DND-41 (cell line): ENCODE measurements at regions not wholly inside any gene's neighbourhood (a gene's known extent, or its start where the extent isn't known, plus 50 kb on each side); places are given as distances from the start of the nearest gene placed in this dataset.

Experiments used
- ATAC-seq: fragments of 200-7000 bp; cut with Tn5 transposase; 3 replicates; pipeline ENCODE4 v1.9.1; 2021; ENCODE audit warnings: low read depth; ENCODE audit not compliant: insufficient read depth
- DNase-seq: peaks from one replicate; pipeline ENCODE4 v3.0.0-alpha.2; 2020
- H2AFZ ChIP-seq: 2 replicates; pipeline ENCODE4 v1.6.0; 2012; ENCODE audit warnings: low read depth, low read length
- H3K27ac ChIP-seq: 2 replicates; pipeline ENCODE4 v1.5.1; 2012; ENCODE audit warnings: low read length, inconsistent platforms
- H3K27me3 ChIP-seq: fragments of 200-600 bp; sonication (generic); 2 replicates; pipeline ENCODE4 v1.6.0; 2012; ENCODE audit warnings: low read length, mild to moderate bottlenecking, inconsistent platforms; ENCODE audit not compliant: insufficient read depth, poor library complexity
- H3K36me3 ChIP-seq: 2 replicates; pipeline ENCODE4 v1.5.1; 2012; ENCODE audit warnings: low read length, inconsistent platforms; ENCODE audit not compliant: insufficient read depth
- H3K4me1 ChIP-seq: 2 replicates; pipeline ENCODE4 v1.5.1; 2012; ENCODE audit warnings: mild to moderate bottlenecking, low read length; ENCODE audit not compliant: insufficient read depth
- H3K4me2 ChIP-seq: 2 replicates; pipeline ENCODE4 v1.6.0; 2012; ENCODE audit warnings: mild to moderate bottlenecking, moderate library complexity, low read length, inconsistent platforms; ENCODE audit not compliant: insufficient read depth
- H3K4me3 ChIP-seq, 2 experiments: fragments of 200-600 bp in 1 of 2; shearing (Covaris generic) in 1 of 2; 2 replicates each; pipeline ENCODE4 v1.5.1; 2012 to 2016; ENCODE audit warnings: inconsistent platforms in 2 of 2, low read length in 2 of 2, mild to moderate bottlenecking in 2 of 2, low read depth in 1 of 2, moderate library complexity in 1 of 2
- H3K79me2 ChIP-seq: 2 replicates; pipeline ENCODE4 v1.6.0; 2012; ENCODE audit warnings: low read length, inconsistent platforms; ENCODE audit not compliant: insufficient read depth
- H3K9ac ChIP-seq: 2 replicates; pipeline ENCODE4 v1.6.0; 2012; ENCODE audit warnings: low read depth, mild to moderate bottlenecking, inconsistent platforms, low read length, moderate library complexity
- H3K9me3 ChIP-seq: 2 replicates; pipeline ENCODE4 v1.5.1; 2012; ENCODE audit warnings: low read length, moderate library complexity, mild to moderate bottlenecking, inconsistent platforms; ENCODE audit not compliant: insufficient read depth, severe bottlenecking
- H4K20me1 ChIP-seq: 2 replicates; pipeline ENCODE4 v1.6.0; 2012; ENCODE audit warnings: low read length; ENCODE audit not compliant: insufficient read depth
- EZH2 ChIP-seq: IDR thresholded peaks from 3 replicates; pipeline ENCODE4 v1.6.1; 2012; ENCODE audit warnings: borderline replicate concordance, low read depth, mild to moderate bottlenecking, moderate library complexity, low read length, inconsistent platforms; ENCODE audit not compliant: severe bottlenecking
- TF ChIP-seq, protein P1 (sequence below): IDR thresholded peaks from 2 replicates; pipeline ENCODE4 v1.5.1; 2012; ENCODE audit warnings: borderline replicate concordance, low read length, moderate library complexity, mild to moderate bottlenecking; ENCODE audit not compliant: poor library complexity, severe bottlenecking; ENCODE audit errors: extremely low read depth

GRCh38 chr1:213657013-213657412 lies 330.8 kb upstream of the PROX1 start:
- Histone ChIP-seq H3K9me3 (no peaks in the 10 kb centered on the region), H3K36me3 (no peaks in the 10 kb centered on the region), H4K20me1 (no peaks in the 10 kb centered on the region), H3K79me2 (no peaks in the 10 kb centered on the region), H3K9ac (no peak overlapping the region), H3K4me1 (no peaks in the 10 kb centered on the region), H3K27me3 (no peaks in the 10 kb centered on the region), H3K4me3 (no peak overlapping the region), H3K27ac (no peak overlapping the region), H3K4me2 (no peak overlapping the region), H2AFZ (no peak overlapping the region)
- TF ChIP-seq, protein P1, sequence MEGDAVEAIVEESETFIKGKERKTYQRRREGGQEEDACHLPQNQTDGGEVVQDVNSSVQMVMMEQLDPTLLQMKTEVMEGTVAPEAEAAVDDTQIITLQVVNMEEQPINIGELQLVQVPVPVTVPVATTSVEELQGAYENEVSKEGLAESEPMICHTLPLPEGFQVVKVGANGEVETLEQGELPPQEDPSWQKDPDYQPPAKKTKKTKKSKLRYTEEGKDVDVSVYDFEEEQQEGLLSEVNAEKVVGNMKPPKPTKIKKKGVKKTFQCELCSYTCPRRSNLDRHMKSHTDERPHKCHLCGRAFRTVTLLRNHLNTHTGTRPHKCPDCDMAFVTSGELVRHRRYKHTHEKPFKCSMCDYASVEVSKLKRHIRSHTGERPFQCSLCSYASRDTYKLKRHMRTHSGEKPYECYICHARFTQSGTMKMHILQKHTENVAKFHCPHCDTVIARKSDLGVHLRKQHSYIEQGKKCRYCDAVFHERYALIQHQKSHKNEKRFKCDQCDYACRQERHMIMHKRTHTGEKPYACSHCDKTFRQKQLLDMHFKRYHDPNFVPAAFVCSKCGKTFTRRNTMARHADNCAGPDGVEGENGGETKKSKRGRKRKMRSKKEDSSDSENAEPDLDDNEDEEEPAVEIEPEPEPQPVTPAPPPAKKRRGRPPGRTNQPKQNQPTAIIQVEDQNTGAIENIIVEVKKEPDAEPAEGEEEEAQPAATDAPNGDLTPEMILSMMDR, result no peak
- no peak for TF ChIP-seq EZH2
- DNase-seq, result no peak
- ATAC-seq, result no peak

DNA sequence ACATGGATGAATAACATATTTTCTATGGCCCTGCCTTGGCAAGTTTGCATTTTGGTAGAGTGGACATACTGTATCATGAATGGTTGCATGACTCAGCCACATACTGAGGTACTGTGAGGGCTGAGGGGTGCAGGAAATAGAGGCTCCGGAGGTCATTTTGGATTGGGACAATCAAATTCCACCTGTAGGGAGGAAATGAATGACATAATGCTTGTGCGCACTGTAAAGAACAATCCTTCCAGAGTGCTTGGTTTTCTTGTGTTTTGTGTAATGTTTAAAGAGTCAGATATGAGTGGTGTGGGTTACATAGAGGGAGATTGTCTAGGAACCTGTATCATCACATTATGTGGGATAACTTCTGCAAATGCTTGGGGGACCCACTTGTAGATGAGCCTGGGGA lies 329.9 kb upstream of the PROX1 start:
- H3K9me3 ChIP-seq, result no peaks in the 10 kb centered on the region
- DNase-seq (no peak), ATAC-seq (no peak)
- TF ChIP-seq EZH2, result no peak
- TF ChIP-seq, protein P1, result no peak
- H2AFZ ChIP-seq, result no peak overlapping the region
- H3K9ac ChIP-seq, result no peak overlapping the region
- H3K27ac ChIP-seq, result no peak overlapping the region
- no peaks in the 10 kb centered on the region for H3K36me3 ChIP-seq
- no peaks in the 10 kb centered on the region for H4K20me1 ChIP-seq
- no peaks in the 10 kb centered on the region for H3K79me2 ChIP-seq
- H3K27me3 ChIP-seq, result no peaks in the 10 kb centered on the region
- H3K4me2 ChIP-seq, result no peak overlapping the region
- H3K4me1 ChIP-seq, result no peaks in the 10 kb centered on the region
- H3K4me3 ChIP-seq, result no peak overlapping the region

DNA sequence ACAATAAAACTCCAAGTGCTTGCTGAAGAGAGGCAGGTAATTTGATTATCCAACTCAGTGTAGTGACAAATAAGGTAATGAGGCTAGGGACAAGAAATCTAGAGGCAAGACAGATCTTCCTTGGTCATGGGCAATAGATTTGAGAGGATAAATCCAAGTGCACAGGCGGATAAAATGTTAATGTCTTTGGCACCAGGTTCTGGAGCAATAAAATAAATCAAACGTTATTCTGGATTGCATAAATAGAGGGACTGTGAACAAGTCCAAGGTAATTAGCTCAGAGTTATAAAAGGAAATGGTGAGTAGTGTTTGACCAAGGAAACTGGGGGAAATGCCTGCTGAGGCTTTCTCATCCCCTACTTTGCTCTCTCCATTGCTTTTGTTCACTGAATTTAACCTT lies 329.3 kb upstream of the PROX1 start:
- Histone ChIP-seq H4K20me1 (no peaks in the 10 kb centered on the region), H3K4me3 (no peak overlapping the region), H3K4me2 (no peak overlapping the region), H3K27me3 (no peaks in the 10 kb centered on the region), H2AFZ (no peak overlapping the region), H3K9me3 (no peaks in the 10 kb centered on the region), H3K4me1 (no peaks in the 10 kb centered on the region), H3K27ac (no peak overlapping the region), H3K36me3 (no peaks in the 10 kb centered on the region), H3K79me2 (no peaks in the 10 kb centered on the region), H3K9ac (no peak overlapping the region)
- ATAC-seq (no peak), DNase-seq (no peak)
- no peak for TF ChIP-seq EZH2
- TF ChIP-seq, protein P1, result no peak
